ENCODE measurements at regions not wholly inside any gene's neighbourhood (a gene's known extent, or its start where the extent isn't known, plus 50 kb on each side); places are given as distances from the start of the nearest gene placed in this dataset.
A peak's percentile ranks its signal among the peaks of the same experiment; 100 is the strongest.

- DNase-seq (ENCODE audit: extremely low spot score in 2 of 2), result no peak
- intact Hi-C loops (cut with DNase I), result no loop called here
- H3K27ac ChIP-seq, result no peak overlapping the region
- no peak for TF ChIP-seq POLR2AphosphoS5 (IDR thresholded peaks at IDR 0.05; ENCODE audit: insufficient read depth in 1 of 2, low read depth in 1 of 2)
- no peak for TF ChIP-seq POLR2A (IDR thresholded peaks at IDR 0.05)
- no peak for TF ChIP-seq CTCF (IDR thresholded peaks at IDR 0.05)
- H3K27me3 ChIP-seq, result no peaks in the 10 kb centered on the region
- H3K4me3 ChIP-seq, result no peak overlapping the region
- H3K9me3 ChIP-seq, result no peaks in the 10 kb centered on the region
- H3K4me1 ChIP-seq, result peaks cover 46% of the 10 kb centered on the region
- H3K36me3 ChIP-seq, result peaks cover 0 to 59% of the 10 kb centered on the region in 2 donors
Measured at GRCh38 chr17:77487211-77487629, 346.5 kb downstream of the SEC14L1 start.

- intact Hi-C loops (cut with DNase I), result no loop called here
- no peaks in the 10 kb centered on the region for H3K27me3 ChIP-seq
- peaks cover 0 to 59% of the 10 kb centered on the region in 2 donors for H3K36me3 ChIP-seq
- no peak for TF ChIP-seq POLR2A (IDR thresholded peaks at IDR 0.05)
- TF ChIP-seq CTCF (IDR thresholded peaks at IDR 0.05), result no peak
- no peak for TF ChIP-seq POLR2AphosphoS5 (IDR thresholded peaks at IDR 0.05; ENCODE audit: insufficient read depth in 1 of 2, low read depth in 1 of 2)
- peak overlapping the region; percentile 86 for H3K27ac ChIP-seq
- H3K4me1 ChIP-seq, result peaks cover 39% of the 10 kb centered on the region
- DNase-seq (ENCODE audit: extremely low spot score in 2 of 2), result no peak
- H3K9me3 ChIP-seq, result no peaks in the 10 kb centered on the region
- H3K4me3 ChIP-seq, result no peak overlapping the region
Measured at GRCh38 chr17:77487677-77488530, 347.1 kb downstream of the SEC14L1 start.

GRCh38 chr17:77488531-77489238, 347.9 kb downstream of the SEC14L1 start:
- intact Hi-C loops (cut with DNase I), result no loop called here
- Histone ChIP-seq H3K27ac (peak overlapping the region; percentile 86), H3K4me3 (no peak overlapping the region), H3K9me3 (no peaks in the 10 kb centered on the region), H3K36me3 (peaks cover 0 to 58% of the 10 kb centered on the region in 2 donors), H3K4me1 (peaks cover 32% of the 10 kb centered on the region), H3K27me3 (no peaks in the 10 kb centered on the region)
- TF ChIP-seq POLR2A (IDR thresholded peaks at IDR 0.05), result no peak
- TF ChIP-seq POLR2AphosphoS5 (IDR thresholded peaks at IDR 0.05; ENCODE audit: insufficient read depth in 1 of 2, low read depth in 1 of 2), result no peak
- DNase-seq (ENCODE audit: extremely low spot score in 2 of 2), result no peak

GRCh38 chr17:77489239-77489892, 348.6 kb downstream of the SEC14L1 start:
- Histone ChIP-seq H3K36me3 (peaks cover 0 to 55% of the 10 kb centered on the region in 2 donors), H3K9me3 (no peaks in the 10 kb centered on the region), H3K4me3 (no peak overlapping the region), H3K27me3 (no peaks in the 10 kb centered on the region), H3K27ac (peak overlapping the region; percentile 86), H3K4me1 (peaks cover 31% of the 10 kb centered on the region)
- no peak for TF ChIP-seq POLR2A (IDR thresholded peaks at IDR 0.05)
- TF ChIP-seq CTCF (IDR thresholded peaks at IDR 0.05), result no peak
- TF ChIP-seq POLR2AphosphoS5 (IDR thresholded peaks at IDR 0.05; ENCODE audit: insufficient read depth in 1 of 2, low read depth in 1 of 2), result no peak
- intact Hi-C loops (cut with DNase I), result no loop called here
- DNase-seq (ENCODE audit: extremely low spot score in 2 of 2), result no peak

- H3K36me3 ChIP-seq, result peaks cover 0 to 55% of the 10 kb centered on the region in 2 donors
- no peak for DNase-seq (ENCODE audit: extremely low spot score in 2 of 2)
- intact Hi-C loops (cut with DNase I), result loop anchor here (5.0 kb wide), 1 partner anchor 63 kb away; no protein-coding TSS in a partner anchor
- H3K27me3 ChIP-seq, result no peaks in the 10 kb centered on the region
- TF ChIP-seq POLR2A (IDR thresholded peaks at IDR 0.05) (no peak), POLR2AphosphoS5 (IDR thresholded peaks at IDR 0.05; ENCODE audit: insufficient read depth in 1 of 2, low read depth in 1 of 2) (peak; percentile 66 to 73), CTCF (IDR thresholded peaks at IDR 0.05) (no peak)
- H3K9me3 ChIP-seq, result no peaks in the 10 kb centered on the region
- H3K27ac ChIP-seq, result peak overlapping the region; percentile 86
- H3K4me3 ChIP-seq, result no peak overlapping the region
- peaks cover 36% of the 10 kb centered on the region for H3K4me1 ChIP-seq
Measured at GRCh38 chr17:77489893-77490255, 349.1 kb downstream of the SEC14L1 start.

All from vagina (tissue), 2 donors.